Smooth muscle cell (in vitro differentiated cells): ENCODE measurements at regions not wholly inside any gene's neighbourhood (a gene's known extent, or its start where the extent isn't known, plus 50 kb on each side); places are given as distances from the start of the nearest gene placed in this dataset.

Experiments
- DNase-seq: peaks from one replicate; lab custom pipeline; 2025; ENCODE audit not compliant: unreplicated experiment; lab: John Stamatoyannopoulos, UW
- H2AFZ ChIP-seq: fragments of 200-600 bp; sonication (generic); 2 replicates; pipeline ENCODE4 v1.6.0; 2016; ENCODE audit warnings: antibody characterized with exemption, low read depth, mild to moderate bottlenecking
- H3F3A ChIP-seq: fragments of 200-600 bp; sonication (generic); 2 replicates; pipeline ENCODE4 v1.6.0; 2017; ENCODE audit warnings: antibody characterized with exemption, low read depth
- H3K27ac ChIP-seq: fragments of 200-600 bp; sonication (generic); 2 replicates; pipeline ENCODE4 v1.5.1; 2016; ENCODE audit warnings: low read depth, mild to moderate bottlenecking
- H3K27me3 ChIP-seq: fragments of 200-600 bp; sonication (generic); 2 replicates; pipeline ENCODE4 v1.6.1; 2016; ENCODE audit warnings: low read depth, mild to moderate bottlenecking
- H3K36me3 ChIP-seq: fragments of 200-600 bp; sonication (generic); 2 replicates; pipeline ENCODE4 v1.5.1; 2016; ENCODE audit warnings: low read depth
- H3K4me1 ChIP-seq: fragments of 200-600 bp; sonication (generic); 2 replicates; pipeline ENCODE4 v1.5.1; 2016; ENCODE audit warnings: low read depth
- H3K4me2 ChIP-seq: fragments of 200-600 bp; sonication (generic); 2 replicates; pipeline ENCODE4 v1.6.0; 2016; ENCODE audit warnings: mild to moderate bottlenecking
- H3K4me3 ChIP-seq: fragments of 200-600 bp; sonication (generic); 2 replicates; pipeline ENCODE4 v1.5.1; 2016; ENCODE audit warnings: mild to moderate bottlenecking
- H3K79me2 ChIP-seq: fragments of 200-600 bp; sonication (generic); 2 replicates; pipeline ENCODE4 v1.6.0; 2016; ENCODE audit warnings: low read depth, mild to moderate bottlenecking
- H3K9ac ChIP-seq: fragments of 200-600 bp; sonication (generic); 2 replicates; pipeline ENCODE4 v1.6.0; 2016; ENCODE audit warnings: low read depth
- H3K9me3 ChIP-seq: fragments of 200-600 bp; sonication (generic); replicated peaks from 2 replicates; pipeline ENCODE4 v1.5.1; 2016; ENCODE audit warnings: low read depth
- H4K20me1 ChIP-seq: fragments of 200-600 bp; sonication (generic); 2 replicates; pipeline ENCODE4 v1.6.0; 2016; ENCODE audit warnings: low read depth
- CTCF ChIP-seq: fragments of 200-600 bp; sonication (generic); IDR thresholded peaks from 2 replicates; pipeline ENCODE4 v1.5.1; 2017; ENCODE audit warnings: borderline replicate concordance, mild to moderate bottlenecking, antibody characterized with exemption; ENCODE audit not compliant: insufficient read depth, poor library complexity, severe bottlenecking
- WGBS: methylation state at CpG from one replicate; pipeline ENCODE4 v1.1.7; 2016; ENCODE audit warnings: low lambda C conversion rate; 5-methylcytosine and 5-hydroxymethylcytosine counted together

- Histone ChIP-seq H3K4me3 (no peak overlapping the region), H3K4me1 (peaks cover 5% of the 10 kb centered on the region), H3F3A (no peaks in the 10 kb centered on the region), H3K79me2 (no peaks in the 10 kb centered on the region), H2AFZ (no peak overlapping the region), H3K9ac (no peak overlapping the region), H3K36me3 (no peaks in the 10 kb centered on the region), H4K20me1 (no peaks in the 10 kb centered on the region), H3K27me3 (no peaks in the 10 kb centered on the region), H3K9me3 (no peaks in the 10 kb centered on the region), H3K4me2 (no peak overlapping the region), H3K27ac (no peak overlapping the region)
- 70% methylated on average over 3 of the region's 4 CpGs for WGBS
- no peak for DNase-seq
- no peak for TF ChIP-seq CTCF
These were observed 983.7 kb upstream of the PABPC4L start for GRCh38 chr4:135185256-135185655.

GRCh38 chr4:135184715-135185114, 983.1 kb upstream of the PABPC4L start:
- H3K36me3 ChIP-seq: no peaks in the 10 kb centered on the region
- H3K79me2 ChIP-seq: no peaks in the 10 kb centered on the region
- DNase-seq: no peak
- H3K9me3 ChIP-seq: no peaks in the 10 kb centered on the region
- H3K4me3 ChIP-seq: no peak overlapping the region
- H3K9ac ChIP-seq: no peak overlapping the region
- H3F3A ChIP-seq: no peaks in the 10 kb centered on the region
- TF ChIP-seq CTCF: no peak
- no peak overlapping the region for H3K27ac ChIP-seq
- H3K4me2 ChIP-seq: no peak overlapping the region
- 74% methylated on average over 6 of the region's 6 CpGs for WGBS
- H3K4me1 ChIP-seq: peaks cover 5% of the 10 kb centered on the region
- no peaks in the 10 kb centered on the region for H4K20me1 ChIP-seq
- H2AFZ ChIP-seq: no peak overlapping the region
- H3K27me3 ChIP-seq: no peaks in the 10 kb centered on the region

- no peak overlapping the region for H3K27ac ChIP-seq
- no peaks in the 10 kb centered on the region for H3K27me3 ChIP-seq
- no peaks in the 10 kb centered on the region for H3K4me1 ChIP-seq
- no peak overlapping the region for H2AFZ ChIP-seq
- no peak for DNase-seq
- H3K9me3 ChIP-seq: no peaks in the 10 kb centered on the region
- H3K4me2 ChIP-seq: peak overlapping the region; percentile 43
- no peaks in the 10 kb centered on the region for H4K20me1 ChIP-seq
- H3F3A ChIP-seq: no peaks in the 10 kb centered on the region
- no peak overlapping the region for H3K9ac ChIP-seq
- H3K36me3 ChIP-seq: no peaks in the 10 kb centered on the region
- H3K79me2 ChIP-seq: no peaks in the 10 kb centered on the region
- no peak for TF ChIP-seq CTCF
- H3K4me3 ChIP-seq: no peak overlapping the region
These were observed 975.7 kb upstream of the PABPC4L start for GRCh38 chr4:135177321-135177720.

- Histone ChIP-seq H4K20me1 (no peaks in the 10 kb centered on the region), H3K79me2 (no peaks in the 10 kb centered on the region), H3K36me3 (no peaks in the 10 kb centered on the region), H2AFZ (no peak overlapping the region), H3K9me3 (no peaks in the 10 kb centered on the region), H3K27me3 (no peaks in the 10 kb centered on the region), H3F3A (no peaks in the 10 kb centered on the region), H3K4me3 (no peak overlapping the region), H3K4me2 (no peak overlapping the region), H3K27ac (no peak overlapping the region), H3K9ac (no peak overlapping the region), H3K4me1 (no peaks in the 10 kb centered on the region)
- WGBS: 85% methylated on average over 2 of the region's 2 CpGs
- DNase-seq: no peak
- TF ChIP-seq CTCF: no peak
These were observed 965.1 kb upstream of the PABPC4L start for GRCh38 chr4:135166661-135167060.
